Psoas muscle (tissue), 7 donors: ENCODE measurements at regions not wholly inside any gene's neighbourhood (a gene's known extent, or its start where the extent isn't known, plus 50 kb on each side); places are given as distances from the start of the nearest gene placed in this dataset.

Experiments used
- ATAC-seq, 4 donors: fragments of 200-7000 bp; cut with Tn5 transposase; one replicate each; pipeline ENCODE4 v1.9.1; 2020; ENCODE audit warnings: moderate library complexity in 3 of 4, mild to moderate bottlenecking in 2 of 4
- DNase-seq, 2 donors: peaks; one replicate each; pipeline ENCODE4 v3.0.0-alpha.2; 2020
- H3K27ac ChIP-seq: fragments of 200-600 bp; one replicate; pipeline ENCODE4 v1.8.0; 2022
- H3K27me3 ChIP-seq, 3 donors: fragments of 200-600 bp in 1 of 3; one replicate each; pipeline versions ENCODE4 v1.6.1 to v1.8.0; 2013 to 2022; ENCODE audit warnings: low read length in 2 of 3, mild to moderate bottlenecking in 2 of 3, moderate library complexity in 1 of 3; ENCODE audit not compliant: insufficient read depth in 3 of 3
- H3K36me3 ChIP-seq, 2 donors: fragments of 200-600 bp in 1 of 2; one replicate each; pipeline versions ENCODE4 v1.6.1 to v1.8.0; 2013 to 2022; ENCODE audit warnings: low read depth in 1 of 2, mild to moderate bottlenecking in 1 of 2, moderate library complexity in 1 of 2; ENCODE audit not compliant: insufficient read depth in 1 of 2
- H3K4me1 ChIP-seq: fragments of 200-600 bp; one replicate; pipeline ENCODE4 v1.8.0; 2022
- H3K4me3 ChIP-seq: fragments of 200-600 bp; one replicate; pipeline ENCODE4 v1.8.0; 2022; ENCODE audit warnings: mild to moderate bottlenecking
- H3K9me3 ChIP-seq: fragments of 200-600 bp; one replicate; pipeline ENCODE4 v1.8.0; 2022
- WGBS, 3 donors: extraction: QIAGEN DNeasy Blood & Tissue Kit; methylation state at CpG; one replicate each; pipeline versions ENCODE4 v1.1.6 to v1.1.7; 2013; 5-methylcytosine and 5-hydroxymethylcytosine counted together
- intact Hi-C, 2 donors: fragments of 100-400 bp; cut with DNase I; formaldehyde crosslinking; loops; one replicate each; pipeline versions ENCODE4 v1.11.0 to v1.14.2; 2022
- TF ChIP-seq, protein P1 (sequence below): fragments of 200-600 bp; IDR thresholded peaks from one replicate; pipeline ENCODE4 v1.8.0; 2022; ENCODE audit warnings: antibody characterized with exemption
- donor health status: healthy with polysubstance abuse.
- donor health status: DM: no; HTN: no; CAD: no; lungs with moderate emphysema.
- donor health status: Bipolar disorder and iron deficiency.
- donor health status: healthy.
- donor health status: DM: yes; HTN: yes; CAD: no.
- donor health status: DM: no; HTN: no; CAD: no.
- donor health status: DM: yes; HTN: yes; CAD: no.

- 92 to 96% (median 92%) methylated on average over 6 of the region's 6 CpGs for WGBS, 3 donors
- intact Hi-C loops = no loop called here
- H3K4me1 ChIP-seq = no peaks in the 10 kb centered on the region
- no peaks in the 10 kb centered on the region for H3K9me3 ChIP-seq
- TF ChIP-seq, protein P1, sequence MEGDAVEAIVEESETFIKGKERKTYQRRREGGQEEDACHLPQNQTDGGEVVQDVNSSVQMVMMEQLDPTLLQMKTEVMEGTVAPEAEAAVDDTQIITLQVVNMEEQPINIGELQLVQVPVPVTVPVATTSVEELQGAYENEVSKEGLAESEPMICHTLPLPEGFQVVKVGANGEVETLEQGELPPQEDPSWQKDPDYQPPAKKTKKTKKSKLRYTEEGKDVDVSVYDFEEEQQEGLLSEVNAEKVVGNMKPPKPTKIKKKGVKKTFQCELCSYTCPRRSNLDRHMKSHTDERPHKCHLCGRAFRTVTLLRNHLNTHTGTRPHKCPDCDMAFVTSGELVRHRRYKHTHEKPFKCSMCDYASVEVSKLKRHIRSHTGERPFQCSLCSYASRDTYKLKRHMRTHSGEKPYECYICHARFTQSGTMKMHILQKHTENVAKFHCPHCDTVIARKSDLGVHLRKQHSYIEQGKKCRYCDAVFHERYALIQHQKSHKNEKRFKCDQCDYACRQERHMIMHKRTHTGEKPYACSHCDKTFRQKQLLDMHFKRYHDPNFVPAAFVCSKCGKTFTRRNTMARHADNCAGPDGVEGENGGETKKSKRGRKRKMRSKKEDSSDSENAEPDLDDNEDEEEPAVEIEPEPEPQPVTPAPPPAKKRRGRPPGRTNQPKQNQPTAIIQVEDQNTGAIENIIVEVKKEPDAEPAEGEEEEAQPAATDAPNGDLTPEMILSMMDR = no peak
- ATAC-seq = no peak
- no peak overlapping the region for H3K4me3 ChIP-seq
- H3K27me3 ChIP-seq = no peaks in the 10 kb centered on the region
- DNase-seq = no peak
- H3K36me3 ChIP-seq = no peaks in the 10 kb centered on the region
- H3K27ac ChIP-seq = no peak overlapping the region
These were observed 216.4 kb downstream of the DLL1 start for GRCh38 chr6:170074435-170074834.

GRCh38 chr6:170073846-170074245 lies 217.0 kb downstream of the DLL1 start:
- intact Hi-C loops = no loop called here
- H3K27ac ChIP-seq = no peak overlapping the region
- DNase-seq = no peak
- WGBS, 3 donors = 90 to 96% (median 92%) methylated on average over 13 of the region's 13 CpGs
- ATAC-seq = no peak
- no peaks in the 10 kb centered on the region for H3K27me3 ChIP-seq
- TF ChIP-seq, protein P1 = no peak
- H3K4me1 ChIP-seq = no peaks in the 10 kb centered on the region
- H3K36me3 ChIP-seq = no peaks in the 10 kb centered on the region
- no peaks in the 10 kb centered on the region for H3K9me3 ChIP-seq
- H3K4me3 ChIP-seq = no peak overlapping the region

DNA sequence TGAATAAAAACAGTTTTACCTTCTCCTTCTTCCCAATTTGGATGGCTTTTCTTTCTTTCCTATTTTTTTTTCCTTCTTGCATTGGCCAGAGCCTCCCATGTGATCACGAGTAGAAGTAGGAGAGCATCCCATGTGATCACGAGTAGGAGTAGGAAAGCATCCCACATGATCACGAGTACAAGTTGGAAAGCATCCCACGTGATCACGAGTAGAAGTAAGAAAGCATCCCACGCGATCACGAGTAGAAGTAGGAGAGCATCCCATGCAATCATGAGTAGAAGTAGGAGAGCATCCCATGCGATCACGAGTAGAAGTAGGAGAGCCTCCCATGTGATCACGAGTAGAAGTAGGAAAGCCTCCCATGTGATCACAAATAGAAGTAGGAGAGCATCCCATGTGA lies 218.6 kb downstream of the DLL1 start:
- Histone ChIP-seq H3K27ac (no peak overlapping the region), H3K4me1 (no peaks in the 10 kb centered on the region), H3K9me3 (no peaks in the 10 kb centered on the region), H3K4me3 (no peak overlapping the region), H3K27me3 (no peaks in the 10 kb centered on the region), H3K36me3 (no peaks in the 10 kb centered on the region)
- TF ChIP-seq, protein P1 = no peak
- ATAC-seq (no peak), DNase-seq (no peak)
- 87 to 92% (median 88%) methylated on average over 11 of the region's 11 CpGs for WGBS, 3 donors
- intact Hi-C loops = no loop called here

DNA sequence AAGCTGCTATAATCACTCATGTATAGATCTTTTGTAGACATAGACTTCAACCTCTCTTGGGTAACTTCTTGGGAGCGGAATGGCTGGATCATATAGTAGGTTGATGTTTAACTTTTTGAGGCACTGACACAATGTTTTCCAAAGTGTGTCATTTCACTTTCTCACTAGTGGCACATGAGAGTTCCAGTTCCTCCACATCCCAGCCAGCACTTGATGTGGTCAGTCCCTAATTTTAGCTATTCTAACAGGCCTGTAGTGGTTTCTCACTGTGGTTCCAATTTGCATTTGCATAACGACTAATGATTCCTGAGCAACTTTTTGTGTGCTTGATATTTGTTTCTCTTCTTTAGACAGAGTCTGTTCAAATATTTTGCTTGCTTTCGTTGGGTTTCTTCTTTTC lies 221.3 kb downstream of the DLL1 start:
- TF ChIP-seq, protein P1 = no peak
- Histone ChIP-seq H3K36me3 (no peaks in the 10 kb centered on the region), H3K27me3 (peaks cover 0 to 4% (median 0%) of the 10 kb centered on the region in 3 donors), H3K4me3 (no peak overlapping the region), H3K4me1 (no peaks in the 10 kb centered on the region), H3K27ac (no peak overlapping the region), H3K9me3 (no peaks in the 10 kb centered on the region)
- intact Hi-C loops = no loop called here
- DNase-seq (no peak), ATAC-seq (no peak)
- 91 to 95% (median 93%) methylated on average over 3 of the region's 3 CpGs for WGBS, 3 donors

DNA sequence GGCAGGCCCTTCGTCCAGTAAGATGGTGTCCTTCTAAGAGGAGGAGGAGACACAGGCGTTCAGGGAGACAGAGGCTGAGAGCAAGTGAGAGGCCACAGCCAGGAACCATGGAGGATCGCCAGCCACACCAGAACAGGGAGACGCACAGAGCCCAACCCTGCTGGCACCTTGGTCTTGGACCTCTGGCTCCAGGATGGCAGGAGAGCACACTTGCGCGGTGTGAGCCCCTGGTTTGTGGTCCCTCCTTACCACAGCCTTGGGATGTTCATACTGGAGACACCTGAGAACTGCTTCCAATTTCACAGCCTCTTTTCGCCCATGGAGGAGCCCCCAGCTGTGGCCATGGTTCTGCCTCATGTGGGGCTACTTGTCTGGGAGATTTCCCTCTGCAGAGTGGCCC lies 222.4 kb downstream of the DLL1 start:
- ATAC-seq = no peak
- intact Hi-C loops = no loop called here
- H3K9me3 ChIP-seq = no peaks in the 10 kb centered on the region
- no peak overlapping the region for H3K4me3 ChIP-seq
- peaks cover 0 to 4% (median 0%) of the 10 kb centered on the region in 3 donors for H3K27me3 ChIP-seq
- no peaks in the 10 kb centered on the region for H3K4me1 ChIP-seq
- 94 to 97% (median 95%) methylated on average over 7 of the region's 7 CpGs for WGBS, 3 donors
- no peak for DNase-seq
- TF ChIP-seq, protein P1 = no peak
- H3K36me3 ChIP-seq = no peaks in the 10 kb centered on the region
- no peak overlapping the region for H3K27ac ChIP-seq
